ENCODE measurements at regions not wholly inside any gene's neighbourhood (a gene's known extent, or its start where the extent isn't known, plus 50 kb on each side); places are given as distances from the start of the nearest gene placed in this dataset.

DNA sequence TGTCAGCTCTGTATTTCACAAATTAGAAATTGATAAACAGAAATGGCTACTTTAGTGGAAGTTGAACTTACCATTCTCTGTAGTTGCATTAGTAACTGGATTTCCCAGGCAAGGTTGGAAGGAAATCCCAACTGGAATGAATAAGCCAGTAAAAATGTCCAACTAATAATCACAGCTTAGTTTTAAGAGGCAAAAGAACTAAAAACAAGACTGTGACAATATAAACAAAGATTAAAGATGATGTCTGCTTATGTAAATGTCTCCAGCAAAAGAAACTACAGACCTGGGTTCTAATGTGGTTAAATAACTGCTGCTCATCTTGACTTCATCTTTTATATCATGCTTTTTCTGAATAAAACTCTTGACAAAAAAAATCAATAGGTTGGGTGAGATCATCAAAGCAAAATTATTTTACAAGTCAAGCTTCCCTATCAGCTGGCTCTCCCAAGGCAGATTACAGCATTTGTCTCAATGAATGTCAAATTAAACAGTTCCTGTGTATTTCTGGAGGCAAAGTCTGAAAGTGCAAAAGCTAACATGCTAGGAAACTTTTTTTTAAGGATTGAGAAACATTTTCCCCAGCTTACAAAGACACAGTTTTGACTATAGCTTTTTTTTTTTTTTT is 62.3 kb upstream of the HMHB1 start:
- Histone ChIP-seq H3K23me2 (ENCODE audit: insufficient read length, low read depth, low read length, poor library complexity, severe bottlenecking) (no peaks in the 10 kb centered on the region), H3K79me2 (ENCODE audit: insufficient read depth, low read length) (no peaks in the 10 kb centered on the region), H2AK5ac (ENCODE audit: insufficient read length, low read length) (no peak overlapping the region), H3K9me3 (ENCODE audit: control insufficient read depth, low read depth, low read length) (no peaks in the 10 kb centered on the region), H3K79me1 (ENCODE audit: insufficient read depth, low read depth, low read length, poor library complexity, severe bottlenecking) (no peaks in the 10 kb centered on the region), H4K5ac (ENCODE audit: insufficient read length, low read depth, low read length) (no peak overlapping the region), H4K20me1 (ENCODE audit: control insufficient read depth, insufficient read depth, insufficient read length) (no peaks in the 10 kb centered on the region), H3K4me1 (ENCODE audit: insufficient read depth, low read length) (0 out of 2 replicates have a peak, but pooled peaks cover 3% of the 10 kb centered on the region), H3K27ac (ENCODE audit: insufficient read length, low read depth, low read length) (no peak overlapping the region), H2BK15ac (ENCODE audit: low read depth, low read length) (no peak overlapping the region), H2BK12ac (ENCODE audit: insufficient read length, low read depth, low read length) (no peak overlapping the region), H2BK120ac (ENCODE audit: low read depth, low read length, poor library complexity, severe bottlenecking) (no peak overlapping the region), H3T11ph (ENCODE audit: low read length) (no peak overlapping the region), H3K56ac (ENCODE audit: insufficient read length, low read depth, low read length) (no peak overlapping the region), H2BK20ac (ENCODE audit: low read depth, low read length, poor library complexity, severe bottlenecking) (no peak overlapping the region), H3K4ac (ENCODE audit: low read depth, low read length) (no peak overlapping the region), H4K8ac (replicated peaks; ENCODE audit: insufficient read length, low read depth, low read length) (no peak overlapping the region), H3K23ac (ENCODE audit: insufficient read length, low read depth, low read length) (no peak overlapping the region), H2BK5ac (ENCODE audit: insufficient read length, low read length) (no peak overlapping the region), H2AFZ (ENCODE audit: low read length) (no peak overlapping the region), H3K14ac (ENCODE audit: insufficient read depth, low read length) (no peak overlapping the region), H4K91ac (ENCODE audit: insufficient read length, low read depth, low read length) (no peak overlapping the region), H3K9ac (ENCODE audit: extremely low read depth, insufficient read length, low read length) (no peak overlapping the region), H3K27me3 (ENCODE audit: insufficient read depth, low read length) (no peaks in the 10 kb centered on the region), H3K18ac (ENCODE audit: insufficient read length, low read depth, low read length) (no peak overlapping the region), H3K4me2 (ENCODE audit: insufficient read depth, insufficient read length, low read length) (no peak overlapping the region)
- TF ChIP-seq, protein P1, sequence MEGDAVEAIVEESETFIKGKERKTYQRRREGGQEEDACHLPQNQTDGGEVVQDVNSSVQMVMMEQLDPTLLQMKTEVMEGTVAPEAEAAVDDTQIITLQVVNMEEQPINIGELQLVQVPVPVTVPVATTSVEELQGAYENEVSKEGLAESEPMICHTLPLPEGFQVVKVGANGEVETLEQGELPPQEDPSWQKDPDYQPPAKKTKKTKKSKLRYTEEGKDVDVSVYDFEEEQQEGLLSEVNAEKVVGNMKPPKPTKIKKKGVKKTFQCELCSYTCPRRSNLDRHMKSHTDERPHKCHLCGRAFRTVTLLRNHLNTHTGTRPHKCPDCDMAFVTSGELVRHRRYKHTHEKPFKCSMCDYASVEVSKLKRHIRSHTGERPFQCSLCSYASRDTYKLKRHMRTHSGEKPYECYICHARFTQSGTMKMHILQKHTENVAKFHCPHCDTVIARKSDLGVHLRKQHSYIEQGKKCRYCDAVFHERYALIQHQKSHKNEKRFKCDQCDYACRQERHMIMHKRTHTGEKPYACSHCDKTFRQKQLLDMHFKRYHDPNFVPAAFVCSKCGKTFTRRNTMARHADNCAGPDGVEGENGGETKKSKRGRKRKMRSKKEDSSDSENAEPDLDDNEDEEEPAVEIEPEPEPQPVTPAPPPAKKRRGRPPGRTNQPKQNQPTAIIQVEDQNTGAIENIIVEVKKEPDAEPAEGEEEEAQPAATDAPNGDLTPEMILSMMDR (conservative IDR thresholded peaks at IDR 0.05): no peak
- no peaks in the 10 kb centered on the region for H3K36me3 Mint-ChIP-seq (ENCODE audit: insufficient read depth in 1 of 3, low read depth in 3 of 3)
- no peak for DNase-seq
- no peaks in the 10 kb centered on the region for H3K27me3 Mint-ChIP-seq (ENCODE audit: low read depth)
- H3K4me3 Mint-ChIP-seq: no peak overlapping the region
- H3K4me1 Mint-ChIP-seq: peaks cover 11% of the 10 kb centered on the region in 2 experiments
- no peak overlapping the region for H3K27ac Mint-ChIP-seq
- no peaks in the 10 kb centered on the region for H3K9me3 Mint-ChIP-seq

All from H9 (cell line).